IPS-20b (cell line): ENCODE measurements at regions not wholly inside any gene's neighbourhood (a gene's known extent, or its start where the extent isn't known, plus 50 kb on each side); places are given as distances from the start of the nearest gene placed in this dataset.
"Not testable (repeated sequence)": the region's sequence is repeated elsewhere in the genome, so short reads cannot be mapped to it uniquely, and the experiment has no call there.

ENCODE experiments used
- H3K27ac ChIP-seq: one replicate; pipeline ENCODE4 v1.5.1; 2013; ENCODE audit warnings: low read length
- H3K27me3 ChIP-seq: 2 replicates; pipeline ENCODE4 v1.6.1; 2013; ENCODE audit warnings: mild to moderate bottlenecking, low read length, inconsistent platforms; ENCODE audit not compliant: insufficient read depth
- H3K36me3 ChIP-seq: 2 replicates; pipeline ENCODE4 v1.6.1; 2013; ENCODE audit warnings: low read depth, mild to moderate bottlenecking, inconsistent platforms, low read length, moderate library complexity; ENCODE audit not compliant: insufficient read depth
- H3K4me1 ChIP-seq: 2 replicates; pipeline ENCODE4 v1.6.1; 2013; ENCODE audit warnings: mild to moderate bottlenecking, control low read depth, inconsistent platforms, low read length, moderate library complexity; ENCODE audit not compliant: insufficient read depth
- H3K4me3 ChIP-seq: 2 replicates; pipeline ENCODE4 v1.5.1; 2013; ENCODE audit warnings: mild to moderate bottlenecking, low read length, inconsistent platforms
- H3K9ac ChIP-seq: 2 replicates; pipeline ENCODE4 v1.6.1; 2013; ENCODE audit warnings: low read depth, mild to moderate bottlenecking, inconsistent platforms, low read length, moderate library complexity
- H3K9me3 ChIP-seq: 2 replicates; pipeline ENCODE4 v1.6.1; 2013; ENCODE audit warnings: mild to moderate bottlenecking, low read depth, low read length, inconsistent platforms; ENCODE audit not compliant: insufficient read depth

DNA sequence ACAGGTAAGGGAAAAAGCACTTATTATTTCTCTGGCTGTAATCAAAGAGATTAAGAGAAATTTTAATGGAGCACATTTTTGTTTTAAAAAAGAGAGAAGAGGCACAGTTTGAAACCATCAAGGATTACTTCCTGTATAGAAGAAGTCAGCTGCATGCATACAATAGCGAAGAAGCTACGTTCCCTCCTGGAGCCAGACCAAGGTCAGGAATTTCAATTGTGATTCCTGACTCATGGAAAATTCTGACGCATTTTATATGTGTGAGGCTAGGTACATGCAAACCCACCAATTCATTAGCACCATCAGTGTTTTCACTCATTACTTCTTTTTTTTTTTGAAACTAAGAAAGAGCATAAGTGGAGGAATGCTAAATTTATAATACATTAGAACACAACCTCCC is 232.7 kb upstream of the SGK1 start:
- no peaks in the 10 kb centered on the region for H3K36me3 ChIP-seq
- H3K9ac ChIP-seq = peak overlapping the region; percentile 21; the same call in 1 of the 2 replicates
- H3K27ac ChIP-seq = no peak overlapping the region
- no peaks in the 10 kb centered on the region for H3K9me3 ChIP-seq
- H3K27me3 ChIP-seq = no peaks in the 10 kb centered on the region
- peaks cover 17% of the 10 kb centered on the region for H3K4me1 ChIP-seq
- no peak overlapping the region for H3K4me3 ChIP-seq

DNA sequence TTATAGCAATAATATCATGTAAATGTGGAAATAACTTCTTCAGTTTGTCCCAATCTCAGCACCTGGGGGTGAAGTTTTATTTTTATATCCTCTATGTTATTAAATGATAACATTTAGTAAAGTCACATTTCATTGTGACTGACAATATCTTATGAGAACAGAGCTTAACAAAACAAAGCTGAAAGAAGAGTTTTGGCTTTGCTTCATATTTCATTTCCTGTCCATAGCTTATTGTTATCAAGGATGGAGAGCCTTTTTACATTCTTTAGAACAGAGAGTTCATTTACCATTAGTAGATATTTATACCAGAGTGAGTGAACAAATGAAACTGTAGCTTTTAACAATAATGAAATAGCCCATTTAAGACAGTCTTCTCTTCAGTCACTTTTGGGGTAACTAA is 231.9 kb upstream of the SGK1 start:
- no peaks in the 10 kb centered on the region for H3K9me3 ChIP-seq
- H3K36me3 ChIP-seq = no peaks in the 10 kb centered on the region
- H3K9ac ChIP-seq = no peak overlapping the region; the same call in 1 of the 2 replicates
- H3K4me1 ChIP-seq = peaks cover 17% of the 10 kb centered on the region
- H3K4me3 ChIP-seq = no peak overlapping the region
- no peaks in the 10 kb centered on the region for H3K27me3 ChIP-seq
- no peak overlapping the region for H3K27ac ChIP-seq

DNA sequence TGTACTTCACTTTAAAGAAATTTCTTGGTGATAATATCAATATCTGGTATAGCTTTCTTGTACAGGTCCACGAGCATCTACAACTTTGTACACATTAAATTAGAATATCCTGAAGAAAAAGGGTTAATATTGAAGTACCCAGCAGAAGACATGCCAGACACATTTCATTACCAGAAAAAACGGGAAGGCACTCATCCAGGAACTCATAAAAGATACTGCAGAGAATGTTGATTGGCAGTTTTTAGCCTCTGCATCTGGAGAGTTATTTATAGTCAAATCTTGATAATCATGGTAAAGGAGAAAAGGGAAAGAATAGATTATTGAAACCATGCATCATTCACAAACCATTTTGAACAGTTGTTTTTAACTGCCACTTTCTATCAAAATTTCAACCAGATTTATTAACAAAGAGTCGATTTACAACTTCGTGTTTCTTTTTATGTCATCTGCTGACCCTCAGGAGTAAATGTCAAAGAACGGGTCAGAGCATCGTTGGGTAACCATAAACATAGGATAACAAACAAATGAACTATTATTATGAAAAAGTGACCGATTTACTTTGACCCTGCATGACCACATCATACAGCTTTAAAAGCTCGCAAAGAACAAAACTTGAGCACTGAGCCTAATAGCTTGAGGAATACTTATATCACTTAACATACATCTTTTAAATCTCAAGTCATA is 229.2 kb upstream of the SGK1 start:
- Histone ChIP-seq H3K9me3 (no peaks in the 10 kb centered on the region), H3K27me3 (no peaks in the 10 kb centered on the region), H3K9ac (no peak overlapping the region), H3K4me3 (no peak overlapping the region), H3K4me1 (peaks cover 17% of the 10 kb centered on the region), H3K36me3 (no peaks in the 10 kb centered on the region), H3K27ac (no peak overlapping the region)

DNA sequence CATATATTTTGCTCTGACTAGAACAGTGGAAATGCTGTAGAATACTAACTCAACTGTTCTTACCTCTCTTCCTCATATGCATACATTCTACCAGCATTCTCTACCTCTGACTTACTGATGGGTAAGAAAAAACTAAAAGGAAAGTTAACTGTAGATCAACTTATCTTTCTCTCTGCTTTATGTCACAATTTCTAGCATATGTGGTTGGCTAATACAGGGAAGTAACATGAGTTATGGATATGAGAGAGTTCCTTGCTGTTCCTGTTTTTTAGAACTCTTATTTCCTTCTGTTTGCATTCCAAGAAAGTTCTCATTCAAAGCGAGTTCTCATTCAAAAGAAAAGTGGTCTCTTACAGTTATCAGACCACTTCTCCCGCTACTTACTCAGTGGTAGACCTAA is 226.8 kb upstream of the SGK1 start:
- no peaks in the 10 kb centered on the region for H3K4me1 ChIP-seq
- H3K27ac ChIP-seq = no peak overlapping the region
- H3K4me3 ChIP-seq = no peak overlapping the region
- H3K27me3 ChIP-seq = no peaks in the 10 kb centered on the region
- no peaks in the 10 kb centered on the region for H3K9me3 ChIP-seq
- H3K9ac ChIP-seq = no peak overlapping the region
- no peaks in the 10 kb centered on the region for H3K36me3 ChIP-seq

DNA sequence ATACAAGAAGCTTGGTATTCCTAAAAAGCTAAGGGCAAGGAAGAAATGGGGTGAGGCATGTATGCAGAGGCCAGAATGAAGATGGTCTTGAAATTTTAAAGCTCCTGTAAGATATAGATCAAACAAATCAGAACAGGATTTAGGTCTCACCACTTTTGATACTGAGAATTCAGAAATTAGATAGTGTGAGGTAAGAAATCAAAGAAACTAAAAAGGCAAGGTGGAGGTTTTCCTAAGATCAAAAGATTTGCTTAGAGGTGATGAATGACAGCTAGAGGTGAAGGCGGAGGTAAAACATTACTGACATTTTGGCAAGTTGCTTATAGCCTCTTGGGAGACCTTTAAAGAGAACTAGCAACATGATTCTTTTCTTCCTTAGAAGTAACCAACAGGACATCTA is 225.2 kb upstream of the SGK1 start:
- Histone ChIP-seq H3K27ac (no peak overlapping the region), H3K4me1 (no peaks in the 10 kb centered on the region), H3K27me3 (no peaks in the 10 kb centered on the region), H3K36me3 (no peaks in the 10 kb centered on the region), H3K9me3 (no peaks in the 10 kb centered on the region), H3K4me3 (no peak overlapping the region), H3K9ac (no peak overlapping the region)

DNA sequence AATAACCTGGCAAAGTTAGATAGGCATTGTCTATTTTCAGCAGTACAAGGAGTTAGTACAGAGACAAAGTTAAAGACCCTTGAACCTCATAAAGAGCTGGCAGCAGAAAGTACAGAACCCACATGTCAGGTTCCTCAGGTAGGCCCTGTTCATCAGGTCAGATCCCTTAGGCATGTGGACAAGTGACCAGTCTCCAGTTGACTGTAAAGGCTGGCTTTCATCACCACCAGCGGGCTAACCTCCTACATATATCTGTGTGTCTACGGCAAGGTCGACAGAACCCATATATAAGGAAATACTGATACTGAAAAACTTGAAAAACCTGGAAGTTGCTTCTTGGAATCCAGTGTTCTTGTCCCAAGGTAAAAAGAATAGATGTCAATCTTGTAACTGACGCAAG is 223.1 kb upstream of the SGK1 start:
- Histone ChIP-seq H3K4me1 (no peaks in the 10 kb centered on the region), H3K4me3 (no peak overlapping the region), H3K9ac (no peak overlapping the region), H3K9me3 (no peaks in the 10 kb centered on the region), H3K36me3 (no peaks in the 10 kb centered on the region), H3K27me3 (no peaks in the 10 kb centered on the region), H3K27ac (no peak overlapping the region)

DNA sequence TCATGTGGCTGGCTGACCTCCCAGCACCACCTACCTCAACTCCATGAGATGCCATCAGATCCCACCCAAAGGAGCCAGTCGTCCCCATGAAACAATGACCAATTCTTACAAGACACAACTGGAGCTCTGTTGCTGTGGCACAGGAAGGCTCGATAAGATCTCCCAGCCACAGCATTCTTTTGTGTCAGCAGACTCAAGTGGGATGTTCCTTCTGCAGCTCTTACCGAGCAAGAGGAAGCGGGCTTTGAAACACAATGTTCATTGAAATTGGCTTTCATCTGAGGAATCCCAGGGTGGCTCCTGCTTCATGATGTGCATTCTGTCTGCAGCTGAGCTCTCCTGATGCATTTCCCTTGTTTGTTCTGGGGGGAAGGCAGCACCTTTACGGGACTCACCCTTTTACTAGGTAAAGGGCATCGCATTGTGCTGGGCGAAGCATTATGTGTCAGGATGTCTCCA is 222.0 kb upstream of the SGK1 start:
- H3K36me3 ChIP-seq = no peaks in the 10 kb centered on the region
- no peaks in the 10 kb centered on the region for H3K27me3 ChIP-seq
- H3K9ac ChIP-seq = no peak overlapping the region
- H3K9me3 ChIP-seq = no peaks in the 10 kb centered on the region
- H3K27ac ChIP-seq = no peak overlapping the region
- no peak overlapping the region for H3K4me3 ChIP-seq
- H3K4me1 ChIP-seq = no peaks in the 10 kb centered on the region

DNA sequence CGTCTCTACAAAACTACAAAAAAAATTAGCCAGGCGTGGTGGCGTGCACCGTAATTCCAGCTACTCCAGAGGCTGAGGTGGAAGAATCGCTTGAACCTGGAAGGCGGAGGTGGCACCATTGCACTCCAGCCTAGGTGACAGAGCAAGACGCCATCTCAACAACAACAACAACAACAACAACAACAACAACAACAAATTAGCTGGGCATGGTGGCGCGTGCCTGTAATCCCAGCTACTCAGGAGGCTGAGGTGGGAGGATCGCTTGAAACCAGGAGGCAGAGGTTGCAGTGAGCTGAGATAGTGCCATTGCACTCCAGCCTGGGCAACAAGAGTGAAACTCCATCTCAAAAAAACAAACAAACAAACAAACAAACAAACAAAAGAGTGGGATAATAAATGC is 219.9 kb upstream of the SGK1 start:
- not testable (repeated sequence) for H3K36me3 ChIP-seq, H3K9me3 ChIP-seq, H3K9ac ChIP-seq, H3K27ac ChIP-seq, H3K27me3 ChIP-seq, H3K4me1 ChIP-seq, H3K4me3 ChIP-seq

DNA sequence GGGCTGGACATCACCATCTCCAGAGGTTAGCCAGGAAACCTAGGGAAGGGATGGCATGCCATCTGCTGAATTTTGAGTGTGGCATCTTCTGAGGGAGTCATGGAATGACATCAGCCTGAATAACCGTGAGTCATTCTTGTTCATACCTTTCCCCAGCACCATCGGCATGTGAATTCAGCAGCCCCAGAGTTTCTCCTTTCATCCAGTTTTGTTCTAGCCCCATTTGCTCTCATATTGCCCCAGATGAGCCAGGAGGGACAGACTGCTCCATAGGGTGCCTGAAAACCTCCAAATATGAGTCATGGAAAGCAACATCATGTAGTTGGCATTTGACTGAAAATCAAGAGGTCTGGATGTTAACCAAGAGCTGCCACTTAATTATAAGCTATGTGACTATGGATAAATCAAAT is 219.2 kb upstream of the SGK1 start:
- Histone ChIP-seq H3K27ac (no peak overlapping the region), H3K9ac (no peak overlapping the region), H3K36me3 (no peaks in the 10 kb centered on the region), H3K4me1 (no peaks in the 10 kb centered on the region), H3K9me3 (no peaks in the 10 kb centered on the region), H3K4me3 (no peak overlapping the region), H3K27me3 (no peaks in the 10 kb centered on the region)

DNA sequence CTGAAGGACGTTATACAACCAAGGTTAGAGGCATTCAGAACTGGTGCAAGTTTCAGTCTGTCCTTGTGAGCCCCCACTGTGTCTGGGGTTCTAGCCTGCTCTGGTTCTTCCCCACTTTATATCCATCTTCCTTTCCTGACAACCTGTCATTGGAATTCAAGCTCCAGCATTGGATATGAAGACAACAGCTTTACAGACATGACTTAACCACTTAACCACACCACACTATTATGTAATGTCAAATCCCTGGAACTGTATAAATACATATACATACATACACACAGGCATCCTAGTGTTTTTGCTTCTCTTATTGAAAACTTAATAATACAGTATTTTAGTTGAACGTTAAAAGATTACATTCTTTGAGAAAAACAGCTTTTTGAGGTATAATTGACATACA is 217.9 kb upstream of the SGK1 start:
- H3K4me1 ChIP-seq = no peaks in the 10 kb centered on the region
- no peaks in the 10 kb centered on the region for H3K36me3 ChIP-seq
- H3K9me3 ChIP-seq = no peaks in the 10 kb centered on the region
- no peak overlapping the region for H3K4me3 ChIP-seq
- no peak overlapping the region for H3K9ac ChIP-seq
- no peaks in the 10 kb centered on the region for H3K27me3 ChIP-seq
- H3K27ac ChIP-seq = no peak overlapping the region

DNA sequence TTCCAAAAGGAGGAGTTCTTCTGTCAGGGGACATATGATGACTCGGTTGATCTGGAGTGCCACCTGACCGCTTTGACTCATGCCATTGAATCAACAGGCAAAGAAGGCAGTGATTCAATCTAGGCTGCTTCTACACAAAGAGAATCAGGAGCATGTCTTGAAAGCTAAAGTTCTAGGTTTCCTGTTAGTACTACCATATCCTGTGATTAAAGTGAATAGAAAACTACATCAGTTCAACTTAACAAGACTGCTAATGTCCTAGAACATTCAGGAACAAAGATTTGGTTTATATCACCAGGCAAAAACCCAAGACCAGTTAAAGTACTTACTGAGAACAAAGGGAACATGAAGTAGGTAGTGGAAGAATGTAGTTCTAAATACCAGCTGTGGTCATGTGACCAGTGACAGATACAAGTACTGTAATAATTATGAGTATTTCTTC is 216.8 kb upstream of the SGK1 start:
- no peak overlapping the region for H3K4me3 ChIP-seq
- no peaks in the 10 kb centered on the region for H3K4me1 ChIP-seq
- H3K27me3 ChIP-seq = no peaks in the 10 kb centered on the region
- H3K36me3 ChIP-seq = no peaks in the 10 kb centered on the region
- no peak overlapping the region for H3K9ac ChIP-seq
- no peak overlapping the region for H3K27ac ChIP-seq
- H3K9me3 ChIP-seq = no peaks in the 10 kb centered on the region

DNA sequence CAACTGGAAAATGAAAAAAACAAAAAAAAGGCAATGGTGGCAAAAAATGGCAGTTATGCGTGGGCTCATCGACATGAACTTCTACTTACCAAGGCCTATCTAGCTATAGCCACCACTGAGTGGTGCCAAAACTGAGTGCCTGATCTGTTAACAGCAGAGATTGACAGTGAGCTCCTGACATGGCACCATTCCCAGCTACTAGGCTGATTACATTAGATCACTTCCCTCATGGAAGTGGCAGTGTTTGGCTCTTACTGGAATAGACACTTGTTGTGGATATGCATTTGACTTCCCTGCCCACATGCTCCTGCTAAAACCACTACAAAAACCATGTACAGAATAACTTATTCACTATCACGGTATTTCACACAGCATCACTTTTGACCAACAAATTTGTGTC is 216.1 kb upstream of the SGK1 start:
- Histone ChIP-seq H3K27me3 (no peaks in the 10 kb centered on the region), H3K9ac (no peak overlapping the region), H3K4me3 (no peak overlapping the region), H3K27ac (no peak overlapping the region), H3K4me1 (no peaks in the 10 kb centered on the region), H3K9me3 (no peaks in the 10 kb centered on the region), H3K36me3 (no peaks in the 10 kb centered on the region)
